SU-DHL-6 (cell line): ENCODE measurements at regions not wholly inside any gene's neighbourhood (a gene's known extent, or its start where the extent isn't known, plus 50 kb on each side); places are given as distances from the start of the nearest gene placed in this dataset.

Experiments used
- H2AFZ ChIP-seq: fragments of 200-600 bp; sonication (generic); 2 replicates; pipeline ENCODE4 v1.6.1; 2014; ENCODE audit warnings: low read depth, mild to moderate bottlenecking, moderate library complexity, mixed read lengths, antibody characterized with exemption, low read length; ENCODE audit not compliant: severe bottlenecking
- H3F3A ChIP-seq: fragments of 200-600 bp; shearing (Covaris generic); 2 replicates; pipeline ENCODE4 v1.6.0; 2016; ENCODE audit warnings: antibody characterized with exemption, mild to moderate bottlenecking; ENCODE audit not compliant: insufficient read depth
- H3K27ac ChIP-seq: fragments of 200-600 bp; sonication (generic); 2 replicates; pipeline ENCODE4 v1.5.1; 2016; ENCODE audit warnings: low read depth, mild to moderate bottlenecking, low read length, moderate library complexity, mixed read lengths
- H3K27me3 ChIP-seq: fragments of 200-600 bp; sonication (generic), shearing (Covaris generic); 2 replicates; pipeline ENCODE4 v1.6.0; 2014; ENCODE audit warnings: mild to moderate bottlenecking, low read length
- H3K36me3 ChIP-seq: fragments of 200-600 bp; sonication (generic); 2 replicates; pipeline ENCODE4 v1.6.1; 2014; ENCODE audit warnings: mild to moderate bottlenecking, low read length, mixed read lengths
- H3K4me2 ChIP-seq: fragments of 300-600, 200-600 bp; shearing (Covaris generic), sonication (generic); 2 replicates; pipeline ENCODE4 v1.6.0; 2014; ENCODE audit warnings: low read length, low read depth, mild to moderate bottlenecking; ENCODE audit not compliant: poor library complexity, severe bottlenecking
- H3K4me3 ChIP-seq: fragments of 200-600 bp; sonication (generic); 2 replicates; pipeline ENCODE4 v1.5.1; 2014; ENCODE audit warnings: antibody characterized with exemption, low read length, mild to moderate bottlenecking, mixed read lengths; ENCODE audit not compliant: insufficient read depth, poor library complexity, severe bottlenecking
- H3K79me2 ChIP-seq: fragments of 200-600 bp; sonication (generic); 2 replicates; pipeline ENCODE4 v1.6.1; 2014; ENCODE audit warnings: mild to moderate bottlenecking, low read length, moderate library complexity; ENCODE audit not compliant: insufficient read depth
- H3K9ac ChIP-seq: fragments of 200-600 bp; sonication (generic); 2 replicates; pipeline ENCODE4 v1.7.0; 2014; ENCODE audit warnings: mild to moderate bottlenecking, low read length
- H3K9me2 ChIP-seq: fragments of 200-600 bp; sonication (generic); replicated peaks from 2 replicates; pipeline ENCODE4 v1.6.1; 2014; ENCODE audit warnings: low read length; ENCODE audit not compliant: insufficient read depth
- H3K9me3 ChIP-seq: fragments of 200-600 bp; sonication (generic); 2 replicates; pipeline ENCODE4 v1.6.1; 2014; ENCODE audit warnings: low read length, mixed read lengths; ENCODE audit not compliant: insufficient read depth
- H4K20me1 ChIP-seq: fragments of 200-600 bp; sonication (generic); 2 replicates; pipeline ENCODE4 v1.6.1; 2014; ENCODE audit warnings: low read depth, mild to moderate bottlenecking, antibody characterized with exemption, low read length, moderate library complexity, mixed read lengths
- CTCF ChIP-seq: fragments of 200-600 bp; sonication (generic); IDR thresholded peaks from one replicate; pipeline ENCODE4 v1.5.1; 2017; ENCODE audit warnings: antibody characterized with exemption, mild to moderate bottlenecking, low read length, moderate library complexity; ENCODE audit not compliant: insufficient read depth, poor library complexity, severe bottlenecking
- EZH2phosphoT487 ChIP-seq: fragments of 200-600 bp; sonication (generic), shearing (Covaris generic); conservative IDR thresholded peaks from 2 replicates; pipeline ENCODE4 v1.6.1; 2018; ENCODE audit warnings: mild to moderate bottlenecking, antibody characterized with exemption, low read length, moderate library complexity, mixed read lengths

- Histone ChIP-seq H3K9ac (no peak overlapping the region), H3F3A (no peaks in the 10 kb centered on the region), H3K9me3 (no peaks in the 10 kb centered on the region), H4K20me1 (0 out of 2 replicates have a peak, but pooled peaks cover 5% of the 10 kb centered on the region), H2AFZ (no peak overlapping the region), H3K9me2 (no peaks in the 10 kb centered on the region), H3K27me3 (no peaks in the 10 kb centered on the region), H3K27ac (no peak overlapping the region), H3K79me2 (no peaks in the 10 kb centered on the region), H3K4me2 (no peak overlapping the region), H3K36me3 (no peaks in the 10 kb centered on the region), H3K4me3 (no peak overlapping the region)
- no peak for TF ChIP-seq CTCF
These were observed 191.6 kb downstream of the TM9SF2 start for GRCh38 chr13:99692854-99693253.

GRCh38 chr13:99691552-99691951 lies 190.3 kb downstream of the TM9SF2 start:
- no peak overlapping the region for H3K27ac ChIP-seq
- TF ChIP-seq CTCF (no peak), EZH2phosphoT487 (no peak)
- H3K4me3 ChIP-seq = no peak overlapping the region

GRCh38 chr13:99690426-99691174 lies 189.3 kb downstream of the TM9SF2 start:
- Histone ChIP-seq H3K27ac (no peak overlapping the region), H3K9me2 (no peaks in the 10 kb centered on the region), H2AFZ (no peak overlapping the region), H3K9ac (no peak overlapping the region), H3F3A (no peaks in the 10 kb centered on the region), H4K20me1 (0 out of 2 replicates have a peak, but pooled peaks cover 5% of the 10 kb centered on the region), H3K9me3 (no peaks in the 10 kb centered on the region), H3K4me3 (no peak overlapping the region), H3K36me3 (no peaks in the 10 kb centered on the region), H3K79me2 (no peaks in the 10 kb centered on the region), H3K4me2 (no peak overlapping the region), H3K27me3 (no peaks in the 10 kb centered on the region)
- TF ChIP-seq EZH2phosphoT487 = no peak
- no peak for TF ChIP-seq CTCF

More at GRCh38 chr13:99691552-99691951, 190.3 kb downstream of the TM9SF2 start:
- Histone ChIP-seq H4K20me1 (0 out of 2 replicates have a peak, but pooled peaks cover 5% of the 10 kb centered on the region), H3K4me2 (no peak overlapping the region), H3K9me2 (no peaks in the 10 kb centered on the region), H3K27me3 (no peaks in the 10 kb centered on the region), H3F3A (no peaks in the 10 kb centered on the region), H3K79me2 (no peaks in the 10 kb centered on the region), H3K36me3 (no peaks in the 10 kb centered on the region), H3K9me3 (no peaks in the 10 kb centered on the region), H2AFZ (no peak overlapping the region), H3K9ac (no peak overlapping the region)
